ENCODE measurements at regions not wholly inside any gene's neighbourhood (a gene's known extent, or its start where the extent isn't known, plus 50 kb on each side); places are given as distances from the start of the nearest gene placed in this dataset.
"Not testable (repeated sequence)": the region's sequence is repeated elsewhere in the genome, so short reads cannot be mapped to it uniquely, and the experiment has no call there.

DNA sequence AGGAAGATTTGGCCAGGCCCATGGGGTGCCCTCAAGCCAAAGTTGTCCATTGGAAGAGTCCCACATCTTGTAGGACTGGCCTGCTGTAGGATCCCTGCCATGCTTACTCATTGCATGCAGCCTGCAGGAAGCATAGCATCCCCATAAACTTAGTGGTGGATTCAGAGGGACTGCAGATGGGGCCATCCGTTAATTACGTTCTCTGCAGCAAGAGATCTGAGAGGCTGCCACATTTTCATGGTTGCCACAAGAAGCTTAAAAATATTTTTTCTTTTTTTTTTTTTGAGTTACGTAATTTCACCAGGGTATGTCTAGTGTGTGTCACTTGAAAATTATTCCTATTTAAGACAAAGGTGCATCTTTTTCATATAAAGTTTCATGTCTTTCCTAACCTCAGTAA lies 329.7 kb upstream of the USP24 start:
- no peak for DNase-seq

DNA sequence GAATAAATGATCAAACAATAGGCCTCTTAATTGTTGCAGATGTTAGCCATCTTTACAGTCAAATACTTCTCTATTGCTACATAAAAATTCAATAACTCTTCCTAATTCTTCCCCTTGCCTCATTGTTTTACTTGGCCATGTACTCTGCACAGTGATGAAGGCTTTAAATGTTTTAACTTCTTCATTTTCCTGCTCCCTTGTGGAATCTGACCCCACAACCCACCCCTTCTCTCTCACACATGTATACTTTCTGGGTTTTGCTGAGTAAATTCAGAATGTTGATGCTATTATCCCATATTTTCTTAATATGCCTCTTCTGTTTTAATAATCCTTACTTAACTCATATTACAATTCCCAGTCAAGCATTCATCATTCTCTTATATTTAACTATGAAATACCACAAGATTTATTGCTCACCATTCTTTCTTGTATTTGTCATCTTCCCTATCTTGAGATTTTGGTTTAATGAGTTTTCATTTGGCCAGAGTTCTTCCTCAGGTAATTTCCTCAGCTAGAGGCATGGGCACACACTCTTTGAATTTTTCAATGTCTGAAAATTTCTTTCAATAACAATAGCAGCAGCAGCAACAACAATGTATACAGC lies 327.8 kb upstream of the USP24 start:
- DNase-seq: no peak

DNA sequence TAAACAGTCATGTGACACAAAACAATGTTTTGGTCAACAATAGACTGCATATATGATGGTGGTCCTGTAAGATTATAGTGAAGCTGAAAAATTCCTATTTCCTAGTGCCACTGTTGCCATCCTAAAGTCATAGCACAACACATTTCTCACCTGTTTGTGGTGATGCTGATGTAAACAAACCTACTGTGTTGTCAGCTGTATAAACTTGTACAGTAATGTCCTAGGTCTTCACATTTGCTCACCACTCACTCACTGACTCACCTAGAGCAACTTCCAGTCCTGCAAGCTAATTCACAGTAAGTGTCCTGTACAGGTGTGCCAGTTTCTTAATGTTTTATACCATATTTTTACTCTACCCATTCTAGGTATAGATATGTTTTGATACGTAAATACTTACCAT lies 326.1 kb upstream of the USP24 start:
- no peak for DNase-seq

DNA sequence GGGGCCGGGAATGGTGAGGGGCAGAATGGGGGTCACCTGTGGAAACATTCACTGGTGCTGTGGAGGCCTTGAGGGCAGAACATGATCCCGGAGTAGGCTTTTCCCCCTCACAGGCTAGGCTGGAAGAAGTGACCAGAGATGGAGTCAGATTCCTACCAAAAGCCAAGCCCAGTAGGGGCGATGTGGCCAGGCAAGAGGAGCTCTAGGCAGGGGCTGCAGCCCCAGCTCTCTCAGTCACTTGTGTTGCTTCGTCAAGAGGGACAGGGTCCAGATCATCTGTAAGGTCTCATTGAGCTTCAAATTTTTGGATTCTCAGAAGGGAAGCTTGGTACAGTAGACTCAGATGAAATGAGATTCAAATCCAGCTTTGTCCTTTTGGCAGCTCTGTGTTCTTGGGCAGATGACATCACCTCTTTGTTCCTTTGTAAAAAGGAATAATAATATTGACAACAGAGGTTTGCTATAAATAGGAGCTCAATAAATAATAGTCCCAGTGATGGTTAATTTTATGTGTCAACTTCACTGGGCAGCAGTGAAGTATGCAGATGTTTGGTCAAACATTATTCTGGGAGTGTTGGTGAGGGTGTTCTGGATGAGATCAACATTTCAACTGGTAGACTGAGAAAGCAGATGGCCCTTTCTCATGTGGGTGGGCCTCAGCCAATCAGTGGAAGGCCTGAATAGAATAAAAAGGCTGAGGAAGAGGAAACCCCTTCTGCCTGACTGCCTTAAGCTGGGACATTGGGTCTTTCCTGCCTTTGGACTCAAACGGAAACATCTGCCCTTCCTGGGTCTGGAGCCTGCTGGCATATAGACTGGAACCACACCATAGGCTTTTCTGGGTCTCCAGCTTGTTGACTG lies 324.7 kb upstream of the USP24 start:
- DNase-seq: no peak

DNA sequence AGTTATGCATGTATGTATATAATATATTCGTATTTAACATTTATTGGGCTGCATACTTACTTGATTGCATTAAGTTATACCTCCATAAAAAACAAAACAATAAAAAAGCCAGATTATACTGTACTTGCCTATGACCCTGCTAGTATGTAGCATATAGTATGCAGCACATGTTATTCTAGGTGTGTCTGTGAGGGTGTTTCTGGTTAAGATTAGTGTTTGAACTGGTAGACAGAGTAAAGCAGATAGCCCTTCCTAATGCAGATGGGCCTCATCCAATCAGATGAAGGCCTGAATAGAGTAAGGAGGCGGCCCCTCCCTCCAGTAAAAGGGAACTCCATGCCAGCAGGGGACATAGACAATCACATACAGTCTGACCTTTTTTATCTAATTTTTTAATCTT lies 323.3 kb upstream of the USP24 start:
- DNase-seq: no peak

DNA sequence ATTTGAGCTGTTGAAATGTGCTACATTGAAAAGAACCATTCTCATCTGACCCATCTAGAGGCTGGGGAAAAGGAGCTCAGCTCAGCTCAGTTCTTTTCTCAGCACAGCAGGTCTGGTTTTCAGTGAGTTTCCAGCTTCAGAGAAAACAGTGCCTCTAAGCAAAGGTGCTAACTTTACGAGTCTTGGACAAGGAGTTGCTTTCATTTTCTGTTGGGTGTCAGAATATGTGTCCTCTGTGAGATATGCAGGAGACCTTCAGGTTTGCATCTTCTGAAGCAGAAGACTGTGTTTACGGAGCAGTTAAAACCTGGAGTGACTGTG lies 321.3 kb upstream of the USP24 start:
- no peak for DNase-seq

DNA sequence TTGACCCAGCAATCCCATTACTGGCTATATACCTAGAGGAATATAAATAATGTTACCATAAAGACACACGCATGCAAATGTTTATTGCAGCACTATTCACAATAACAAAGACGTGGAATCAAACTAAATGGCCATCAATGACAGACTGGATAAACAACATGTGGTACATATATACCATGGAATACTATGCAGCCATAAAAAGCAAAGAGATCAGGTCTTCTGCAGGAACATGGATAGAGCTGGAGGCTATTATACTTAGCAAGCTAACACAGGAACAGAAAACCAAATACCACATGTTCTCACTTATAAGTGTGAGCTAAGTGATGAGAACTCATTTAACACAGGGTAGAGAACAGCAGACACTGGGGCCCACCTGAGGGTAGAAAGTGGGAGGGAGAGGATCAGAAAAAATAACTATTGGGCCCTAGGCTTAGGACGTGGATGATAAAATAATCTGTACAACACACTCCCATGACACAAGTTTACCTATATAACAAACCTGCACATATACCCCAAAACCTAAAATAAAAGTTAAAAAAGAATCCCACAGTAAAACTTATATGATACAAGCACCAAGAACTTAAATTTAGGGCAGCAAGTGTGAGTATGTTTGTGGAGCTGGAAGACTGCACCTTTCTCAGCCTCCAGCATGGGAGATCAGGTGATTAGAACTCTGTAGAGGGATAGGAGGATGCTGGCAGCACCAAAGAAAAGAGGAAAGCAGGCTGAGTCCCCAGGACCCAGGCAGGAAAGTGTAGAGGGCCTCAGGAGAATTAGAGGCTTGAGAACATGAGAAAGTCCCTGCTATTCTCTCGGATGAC lies 320.8 kb upstream of the USP24 start:
- no peak for DNase-seq

DNA sequence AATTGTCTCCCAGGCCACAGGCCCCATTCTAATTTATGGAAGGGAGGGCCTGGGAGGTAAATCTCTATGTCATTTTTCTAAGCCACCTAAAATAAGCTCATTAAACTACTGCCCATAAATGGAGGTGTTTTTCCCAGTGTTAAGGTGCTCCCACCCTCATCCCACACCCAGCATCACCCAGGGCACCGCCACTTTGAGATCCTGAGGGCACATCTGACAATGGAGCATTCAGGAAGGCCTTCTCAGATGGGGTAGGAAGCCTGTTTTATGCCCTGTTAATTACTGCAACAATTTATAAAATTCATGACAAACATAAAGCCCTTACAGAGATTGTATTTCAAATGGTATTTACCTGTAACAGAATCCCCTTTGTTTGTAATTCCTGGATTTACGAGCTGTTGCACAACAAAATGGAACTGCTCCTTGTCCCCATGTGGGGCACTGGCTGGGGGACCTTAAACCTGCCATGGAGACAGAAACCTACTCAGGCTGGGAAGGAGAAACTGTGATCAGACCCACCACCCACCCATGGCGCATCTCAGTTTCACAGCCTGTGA lies 319.5 kb upstream of the USP24 start:
- no peak for DNase-seq

DNA sequence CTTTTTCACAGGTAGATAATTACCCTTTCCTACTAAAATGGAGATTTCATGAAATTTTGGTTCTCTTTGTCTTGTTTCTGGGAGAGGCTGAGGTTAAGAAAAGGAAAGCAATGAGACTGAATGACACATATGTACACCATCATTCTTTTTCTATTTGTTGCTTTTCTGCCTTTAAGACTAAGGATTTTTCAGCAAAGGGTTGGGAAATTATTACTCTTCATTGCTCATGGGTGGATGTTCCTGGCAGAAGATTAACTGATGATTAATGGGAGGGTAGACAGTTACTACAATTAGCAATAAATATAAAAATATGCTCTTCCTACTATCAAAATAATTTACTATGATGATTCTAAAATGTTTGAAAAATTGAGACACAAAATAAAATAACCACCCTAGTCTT lies 316.5 kb upstream of the USP24 start:
- DNase-seq: no peak

DNA sequence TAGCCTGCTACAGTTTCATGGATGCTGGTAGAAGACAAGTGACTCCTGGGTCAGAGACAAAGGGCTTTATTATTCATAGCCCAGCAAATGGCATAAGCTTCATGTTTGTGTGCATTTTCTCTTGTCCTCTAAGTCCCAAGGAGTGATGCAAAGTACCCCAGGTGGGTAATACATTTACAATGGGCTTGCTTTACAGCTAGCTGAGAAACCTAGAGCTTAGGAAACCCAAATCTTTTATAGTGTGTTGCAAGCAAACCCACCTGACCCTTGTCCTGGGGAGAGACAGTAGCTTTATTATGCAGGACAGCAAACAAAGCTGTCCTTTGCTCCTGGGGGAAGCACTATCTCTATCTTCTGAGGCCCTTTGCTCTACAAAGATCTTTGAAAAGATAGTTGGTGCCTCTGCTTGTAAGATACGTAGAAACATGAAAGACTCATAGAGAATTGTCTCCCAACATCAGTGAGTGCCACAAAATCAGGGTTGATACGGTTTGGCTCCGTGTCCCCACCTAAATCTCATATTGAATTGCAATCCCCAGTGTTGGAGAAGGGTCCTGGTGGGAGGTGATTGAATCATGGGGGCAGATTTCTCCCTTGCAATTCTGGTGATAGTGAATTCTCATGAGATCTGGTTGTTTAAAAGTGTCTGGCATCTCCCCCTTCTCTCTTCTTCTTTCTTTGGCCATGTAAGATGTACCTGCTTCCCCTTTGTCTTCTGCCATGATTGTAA lies 315.8 kb upstream of the USP24 start:
- no peak for DNase-seq

DNA sequence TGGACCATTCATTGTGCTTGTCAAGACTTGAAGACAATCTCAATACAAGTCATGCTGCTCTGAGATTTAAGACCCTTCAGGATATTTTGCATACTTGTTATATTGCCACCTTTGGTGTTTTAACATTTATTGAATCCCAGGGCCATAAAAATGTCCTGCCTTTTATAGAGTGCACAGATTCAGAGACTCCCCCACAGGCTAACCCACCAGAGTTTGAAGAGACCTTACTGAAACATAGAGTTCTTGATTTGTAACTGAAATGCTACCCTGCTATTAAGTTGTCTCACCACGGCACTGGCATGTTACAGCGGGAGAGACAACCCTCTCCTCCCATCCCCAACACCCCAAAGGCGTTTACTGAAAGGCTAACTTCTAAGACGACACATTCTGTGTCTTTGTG lies 313.9 kb upstream of the USP24 start:
- DNase-seq: no peak

DNA sequence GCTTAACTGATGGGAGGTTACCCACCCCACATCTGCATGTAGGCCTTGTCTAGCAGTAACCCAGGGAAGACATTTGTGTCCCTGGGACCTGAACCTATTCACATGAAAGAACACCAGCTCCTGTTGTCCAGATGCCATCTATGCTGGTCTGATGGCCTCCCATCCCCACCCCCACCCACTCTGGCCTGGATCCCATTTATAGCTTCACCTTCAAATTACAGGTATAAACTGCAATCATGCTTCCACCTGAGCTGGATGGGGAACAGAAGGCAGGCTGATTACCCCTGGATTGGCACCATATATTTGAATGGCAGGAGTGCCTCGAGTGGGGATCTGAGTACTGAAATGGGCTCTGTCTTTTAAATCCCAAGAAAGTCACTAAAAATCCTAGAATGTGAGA lies 312.7 kb upstream of the USP24 start:
- DNase-seq: no peak

DNA sequence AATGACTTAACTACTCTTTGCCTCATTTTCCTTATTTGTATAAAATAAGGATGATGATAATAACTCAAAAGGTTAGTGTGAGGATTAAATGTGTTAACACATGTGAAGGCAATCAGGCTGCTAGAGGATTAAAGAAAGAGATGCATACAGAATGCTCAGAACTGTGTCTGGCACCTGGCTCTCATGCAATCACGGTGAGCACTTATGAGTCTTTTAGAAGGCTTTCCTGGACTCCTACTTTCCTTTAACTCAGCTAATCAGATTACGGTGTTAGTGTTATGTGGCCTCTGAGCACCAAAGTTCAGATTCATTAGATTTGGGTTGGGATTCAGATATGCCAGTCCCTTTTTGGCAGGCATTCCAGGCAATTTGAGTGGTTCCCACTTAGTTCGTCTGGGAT lies 311.6 kb upstream of the USP24 start:
- no peak for DNase-seq

DNA sequence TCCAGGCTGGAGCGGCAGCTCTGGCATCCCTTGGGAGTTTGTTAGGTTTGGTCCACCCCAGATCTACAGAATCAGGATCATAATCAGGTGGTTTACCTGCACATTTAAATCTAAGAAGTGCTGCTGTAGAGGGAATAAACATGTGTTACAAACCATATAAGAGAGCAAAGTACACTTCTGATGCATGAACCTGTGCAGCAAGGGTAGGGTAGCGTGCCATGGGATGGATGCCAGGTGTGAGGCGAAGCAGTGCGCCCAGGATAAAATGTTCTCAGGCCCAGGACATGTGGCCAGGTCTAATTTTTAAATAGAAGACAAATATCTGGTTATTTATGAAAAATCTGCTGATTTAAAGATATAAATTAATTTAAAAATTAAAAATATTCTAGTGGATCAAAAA lies 308.8 kb upstream of the USP24 start:
- DNase-seq: no peak

DNA sequence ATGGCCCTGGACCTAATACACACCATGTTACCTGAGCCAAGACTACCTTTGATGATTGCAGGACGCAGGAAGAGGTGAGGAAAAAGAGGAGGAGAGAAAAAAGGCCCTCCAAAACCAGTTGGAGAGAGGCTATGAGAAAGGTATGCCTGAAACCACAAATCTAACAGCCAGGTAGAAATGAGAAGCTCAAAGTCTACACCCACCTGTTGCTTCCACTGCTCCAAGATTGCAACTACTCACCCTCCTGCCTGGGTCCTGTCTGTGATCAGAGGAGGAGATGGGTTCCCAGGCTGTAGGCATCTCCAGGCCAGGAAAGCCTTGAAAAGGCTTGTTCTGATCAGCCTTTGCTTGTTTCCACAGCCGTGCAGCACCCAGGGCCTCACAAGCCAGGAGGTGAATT lies 307.8 kb upstream of the USP24 start:
- no peak for DNase-seq

DNA sequence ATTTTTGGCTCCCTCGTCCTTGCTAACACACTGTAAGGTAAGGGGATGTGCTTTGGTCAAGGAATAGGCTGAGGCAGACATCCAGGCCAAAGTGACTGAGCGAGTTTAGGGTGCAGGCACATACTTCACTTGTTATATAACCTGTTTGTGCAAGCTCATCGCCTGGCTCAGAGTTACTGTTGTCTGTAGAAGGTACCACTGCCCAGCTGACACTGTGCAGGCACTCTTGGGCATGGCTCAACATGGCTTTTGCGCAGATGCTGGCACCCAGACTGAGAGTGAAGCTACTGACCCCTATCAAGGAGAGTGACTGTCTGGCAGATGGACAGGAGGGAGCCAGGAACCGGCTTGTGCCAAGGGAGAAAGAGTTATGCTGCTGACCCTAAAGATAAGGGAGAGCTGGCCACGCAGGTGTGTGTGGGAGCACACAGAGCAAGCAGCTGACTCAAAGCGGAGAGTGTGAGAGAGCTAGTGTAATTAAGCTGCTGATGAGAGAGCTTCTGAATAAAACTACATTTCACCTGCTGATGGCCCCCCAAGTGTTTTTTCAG lies 307.3 kb upstream of the USP24 start:
- DNase-seq: no peak

DNA sequence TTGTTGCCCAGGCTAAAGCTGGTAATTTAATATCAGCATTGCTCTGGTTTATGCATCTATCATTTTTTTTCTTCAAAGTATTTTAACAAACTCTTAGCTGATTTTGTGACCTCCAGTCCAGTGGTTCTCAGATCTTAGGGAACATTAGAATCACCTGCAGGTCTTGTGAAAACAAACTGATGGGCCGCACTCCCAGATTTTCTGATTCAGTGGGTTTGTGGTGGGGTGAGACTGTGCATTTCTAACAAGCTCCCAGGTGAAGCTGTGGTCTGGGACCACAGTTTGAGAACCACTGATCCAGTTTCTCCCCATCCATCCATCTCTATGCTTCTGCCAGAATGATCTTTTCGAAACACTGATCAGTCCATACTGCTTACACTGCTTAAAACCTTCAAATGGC lies 305.7 kb upstream of the USP24 start:
- DNase-seq: no peak

DNA sequence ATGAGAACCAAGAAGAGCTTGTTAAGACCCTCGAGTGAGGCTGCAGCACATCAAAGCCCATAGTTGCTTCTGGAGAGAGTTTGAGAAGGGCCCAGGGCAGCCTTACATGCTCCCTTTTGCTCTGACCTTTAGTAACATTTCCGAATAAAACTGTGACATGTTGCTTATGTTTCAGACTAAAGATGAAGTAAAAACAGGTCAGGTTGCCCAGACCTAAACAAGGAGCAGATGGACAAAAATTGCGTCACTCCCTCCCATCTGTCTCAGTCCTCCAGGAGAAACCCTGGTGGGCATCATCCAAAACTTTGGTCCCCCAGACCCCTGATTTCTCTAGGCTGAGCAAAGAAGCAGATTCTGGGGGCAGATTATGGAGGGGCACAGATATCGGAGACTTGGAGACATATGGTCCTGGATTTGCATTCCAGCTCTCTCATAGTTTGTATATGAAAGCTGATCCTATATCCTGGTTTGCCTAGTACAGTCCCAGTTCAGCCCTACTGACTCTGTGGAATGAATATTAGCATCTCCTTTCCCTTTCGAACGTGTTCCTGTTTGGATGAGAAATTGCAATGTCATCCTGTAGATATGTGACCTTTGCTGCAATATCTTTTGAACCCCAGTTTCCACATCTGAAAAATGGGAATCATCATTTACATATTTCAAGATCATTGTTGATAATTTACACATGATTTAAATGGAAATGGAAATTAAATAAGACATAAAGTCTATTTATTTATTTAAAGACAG lies 304.9 kb upstream of the USP24 start:
- DNase-seq: no peak

DNA sequence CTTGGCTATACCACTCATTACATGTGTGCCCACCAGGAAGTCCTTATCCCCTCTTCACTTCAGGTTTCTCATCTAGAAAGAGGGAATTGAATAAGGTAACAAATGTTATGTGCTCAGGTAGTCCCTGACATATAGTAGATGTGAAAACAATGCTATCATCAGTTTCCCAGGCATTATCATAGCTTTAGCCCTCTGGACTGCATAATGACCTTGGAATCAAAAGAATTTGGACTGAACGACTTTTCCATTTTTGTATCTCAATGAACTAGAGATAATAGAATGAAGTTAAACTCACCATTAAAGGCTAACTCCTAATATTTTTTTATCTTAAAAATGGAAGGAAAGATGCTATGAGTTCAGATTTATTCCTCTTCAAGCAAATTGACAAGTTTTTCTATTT lies 304.1 kb upstream of the USP24 start:
- DNase-seq: no peak

DNA sequence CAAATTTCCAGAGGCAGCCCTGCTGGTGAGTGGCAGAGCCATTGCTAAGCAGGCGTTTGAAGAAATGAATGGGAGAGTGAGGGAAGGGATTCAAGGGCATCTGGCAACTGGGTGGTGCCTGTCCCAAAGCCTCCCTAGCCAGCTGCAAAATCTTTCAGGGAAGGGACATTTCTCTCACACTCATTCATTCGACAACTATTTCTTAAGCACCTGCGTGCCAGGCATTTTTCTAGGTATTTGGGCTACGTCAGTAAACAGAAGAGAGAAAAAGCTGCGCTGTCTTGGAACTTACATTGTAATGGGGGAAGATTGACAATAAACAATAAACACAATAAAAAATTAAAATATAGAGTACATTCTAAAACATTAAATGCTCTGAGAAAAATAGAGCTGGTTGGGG lies 301.9 kb upstream of the USP24 start:
- DNase-seq: no peak

DNA sequence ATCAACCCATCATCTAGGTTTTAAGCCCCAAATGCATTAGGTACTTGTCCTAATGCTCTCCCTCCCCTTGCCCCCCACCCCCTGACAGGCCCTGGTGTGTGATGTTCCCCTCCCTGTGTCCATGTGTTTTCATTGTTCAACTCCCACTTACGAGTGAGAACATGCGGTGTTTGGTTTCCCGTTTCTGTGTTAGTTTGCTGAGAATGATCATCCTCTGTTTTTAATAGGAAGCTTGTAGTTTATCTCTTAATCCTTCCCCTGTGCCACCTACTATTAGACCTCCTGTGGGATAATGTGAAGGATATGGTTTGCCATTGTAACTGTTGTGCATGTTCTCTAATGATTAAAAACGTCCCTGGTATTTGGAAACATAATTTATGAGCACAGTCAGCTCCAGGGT lies 299.4 kb upstream of the USP24 start:
- not testable (repeated sequence) for DNase-seq

DNA sequence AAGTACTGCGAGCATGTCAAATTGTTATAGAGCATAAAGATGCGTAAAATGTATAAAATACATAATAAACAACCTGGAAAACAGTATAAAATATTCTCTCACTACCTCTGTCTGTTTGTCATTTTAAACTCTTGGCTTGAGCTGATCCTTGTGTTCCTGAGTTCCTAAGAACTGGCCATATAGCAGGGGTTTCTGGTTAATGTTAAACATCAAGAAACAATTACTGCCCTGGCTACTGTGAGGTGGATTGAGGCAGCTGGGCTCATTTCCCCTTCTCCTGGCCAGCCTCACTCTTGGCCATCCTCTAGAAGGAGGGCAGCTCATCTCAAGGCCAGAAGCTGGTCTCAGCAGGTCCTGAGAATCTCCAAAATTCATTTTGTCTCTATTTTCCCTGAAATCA lies 297.3 kb upstream of the USP24 start:
- no peak for DNase-seq

Measured in stimulated activated CD4-positive, alpha-beta T cell treated with anti-CD3 and anti-CD28 coated beads, Interleukin-4, amount 100 ng/mL, for 4 hours (primary cell).